ENCODE measurements at regions not wholly inside any gene's neighbourhood (a gene's known extent, or its start where the extent isn't known, plus 50 kb on each side); places are given as distances from the start of the nearest gene placed in this dataset.

DNA sequence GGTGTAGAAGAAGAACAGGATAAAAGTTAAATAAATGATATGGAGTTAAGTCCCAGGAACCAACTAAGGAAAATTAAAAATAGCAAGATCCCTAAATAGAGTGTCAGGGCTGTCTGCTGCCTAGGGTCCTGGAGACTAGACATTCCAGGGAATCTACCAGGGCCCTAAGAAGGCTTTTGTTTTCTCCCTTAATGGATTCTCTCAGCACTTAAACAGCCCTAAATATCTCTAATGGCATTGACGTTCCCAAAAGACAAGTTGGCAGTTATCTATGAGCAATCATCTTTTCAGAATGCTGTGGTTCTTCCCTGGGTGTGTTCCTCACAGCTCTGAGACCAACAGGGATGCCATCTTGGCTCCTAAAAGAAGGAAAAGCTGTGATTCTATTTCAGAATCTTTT is 616.3 kb downstream of the EPHA4 start:
- no peaks in the 10 kb centered on the region for H3K27me3 ChIP-seq (ENCODE audit: low read depth)
- DNase-seq: no peak
- intact Hi-C loops (cut with micrococcal nuclease): no loop called here

DNA sequence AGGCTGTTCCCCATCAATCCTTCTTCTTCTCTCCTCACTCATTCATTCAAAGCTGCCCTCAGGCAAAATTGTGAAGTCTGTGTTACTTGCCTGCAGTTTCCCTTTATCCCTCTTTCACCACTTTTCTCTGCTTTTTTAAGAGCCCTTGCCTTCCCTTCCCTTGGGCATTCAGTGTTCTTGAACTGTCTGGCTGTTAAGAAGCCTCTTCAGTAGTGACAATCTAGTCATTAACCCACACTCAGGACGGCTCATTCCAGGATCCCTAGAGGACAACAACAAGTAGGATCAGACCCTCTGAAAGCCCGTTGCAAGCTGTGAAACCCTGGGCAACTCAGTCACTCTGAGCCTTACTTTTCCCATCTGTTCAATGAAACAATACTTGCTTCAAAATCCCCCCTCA is 615.7 kb downstream of the EPHA4 start:
- Histone ChIP-seq H3K36me3 (no peaks in the 10 kb centered on the region), H3K4me3 (no peak overlapping the region), H3K4me1 (peaks cover 40% of the 10 kb centered on the region), H3K9me3 (replicated peaks) (no peaks in the 10 kb centered on the region), H3K27me3 (ENCODE audit: low read depth) (no peaks in the 10 kb centered on the region), H3K27ac (replicated peaks) (no peak overlapping the region)
- no peak for DNase-seq
- intact Hi-C loops (cut with micrococcal nuclease): no loop called here
- TF ChIP-seq, protein P1, sequence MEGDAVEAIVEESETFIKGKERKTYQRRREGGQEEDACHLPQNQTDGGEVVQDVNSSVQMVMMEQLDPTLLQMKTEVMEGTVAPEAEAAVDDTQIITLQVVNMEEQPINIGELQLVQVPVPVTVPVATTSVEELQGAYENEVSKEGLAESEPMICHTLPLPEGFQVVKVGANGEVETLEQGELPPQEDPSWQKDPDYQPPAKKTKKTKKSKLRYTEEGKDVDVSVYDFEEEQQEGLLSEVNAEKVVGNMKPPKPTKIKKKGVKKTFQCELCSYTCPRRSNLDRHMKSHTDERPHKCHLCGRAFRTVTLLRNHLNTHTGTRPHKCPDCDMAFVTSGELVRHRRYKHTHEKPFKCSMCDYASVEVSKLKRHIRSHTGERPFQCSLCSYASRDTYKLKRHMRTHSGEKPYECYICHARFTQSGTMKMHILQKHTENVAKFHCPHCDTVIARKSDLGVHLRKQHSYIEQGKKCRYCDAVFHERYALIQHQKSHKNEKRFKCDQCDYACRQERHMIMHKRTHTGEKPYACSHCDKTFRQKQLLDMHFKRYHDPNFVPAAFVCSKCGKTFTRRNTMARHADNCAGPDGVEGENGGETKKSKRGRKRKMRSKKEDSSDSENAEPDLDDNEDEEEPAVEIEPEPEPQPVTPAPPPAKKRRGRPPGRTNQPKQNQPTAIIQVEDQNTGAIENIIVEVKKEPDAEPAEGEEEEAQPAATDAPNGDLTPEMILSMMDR (IDR thresholded peaks at IDR 0.05; ENCODE audit: borderline replicate concordance): no peak

More for the DNA sequence above, 616.3 kb downstream of the EPHA4 start:
- H3K4me1 ChIP-seq: peaks cover 33% of the 10 kb centered on the region
- H3K36me3 ChIP-seq: no peaks in the 10 kb centered on the region
- H3K9me3 ChIP-seq (replicated peaks): no peaks in the 10 kb centered on the region
- TF ChIP-seq, protein P1 (IDR thresholded peaks at IDR 0.05; ENCODE audit: borderline replicate concordance): no peak
- H3K27ac ChIP-seq (replicated peaks): no peak overlapping the region
- no peak overlapping the region for H3K4me3 ChIP-seq

DNA sequence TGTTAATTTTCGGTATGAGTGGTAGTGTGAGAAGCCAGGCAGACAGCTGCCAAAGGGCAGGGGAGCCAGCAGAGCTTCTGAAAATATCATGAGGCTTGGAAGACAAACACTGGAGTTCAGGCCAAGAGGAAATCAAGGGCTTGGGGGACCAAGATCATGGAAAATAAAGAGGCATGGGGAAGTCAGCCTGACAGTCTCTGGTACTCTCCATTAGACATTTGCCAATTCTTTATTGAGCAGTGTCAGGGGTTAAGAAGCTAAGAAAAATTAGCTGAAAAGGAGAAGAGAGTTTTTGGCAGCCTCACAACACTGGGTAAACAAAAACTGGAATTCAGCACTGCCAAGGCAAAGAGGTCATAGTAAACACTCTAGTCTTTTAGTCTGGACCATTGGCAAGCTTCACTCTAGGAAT is 612.7 kb downstream of the EPHA4 start:
- H3K9me3 ChIP-seq (replicated peaks): no peaks in the 10 kb centered on the region
- no peak overlapping the region for H3K4me3 ChIP-seq
- peak; percentile 23 for DNase-seq
- TF ChIP-seq, protein P1 (IDR thresholded peaks at IDR 0.05; ENCODE audit: borderline replicate concordance): no peak
- no peaks in the 10 kb centered on the region for H3K27me3 ChIP-seq (ENCODE audit: low read depth)
- peaks cover 55% of the 10 kb centered on the region for H3K4me1 ChIP-seq
- intact Hi-C loops (cut with micrococcal nuclease): no loop called here
- H3K36me3 ChIP-seq: no peaks in the 10 kb centered on the region
- H3K27ac ChIP-seq (replicated peaks): peak overlapping the region; percentile 34

DNA sequence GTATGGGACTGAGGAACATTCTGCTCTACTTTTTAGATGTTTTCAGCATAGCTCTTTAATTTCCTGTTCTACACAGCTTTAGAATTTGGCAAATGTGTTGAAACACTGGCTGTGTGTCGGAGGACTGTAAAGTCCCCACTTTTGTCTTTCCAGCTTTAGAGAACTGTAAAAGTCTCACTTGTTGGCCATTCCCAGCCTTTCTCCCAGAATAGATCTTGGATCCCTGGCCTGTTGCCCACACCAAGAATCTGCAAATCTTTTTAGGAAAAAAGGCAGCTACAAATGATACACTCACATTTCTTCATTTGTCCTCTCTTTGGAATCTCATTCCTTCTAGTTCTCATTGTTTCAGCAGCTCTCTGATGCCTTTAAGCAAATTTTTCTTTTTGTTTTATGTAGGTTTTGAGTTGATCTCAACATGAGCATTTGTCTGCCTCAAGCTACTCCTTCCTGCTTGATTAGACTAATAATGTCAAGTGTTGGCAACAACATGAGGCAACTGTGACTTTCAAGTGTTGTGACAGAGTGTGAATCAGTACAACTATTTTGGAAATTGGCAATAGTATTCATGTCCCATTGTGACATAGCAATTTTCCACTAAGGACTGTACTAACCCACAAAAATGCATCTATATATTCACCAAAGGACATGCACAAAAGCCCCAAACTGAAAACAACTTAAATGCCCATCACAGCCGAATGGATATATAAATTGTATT is 610.8 kb downstream of the EPHA4 start:
- H3K27me3 ChIP-seq (ENCODE audit: low read depth): no peaks in the 10 kb centered on the region
- TF ChIP-seq, protein P1 (IDR thresholded peaks at IDR 0.05; ENCODE audit: borderline replicate concordance): no peak
- peaks cover 55% of the 10 kb centered on the region for H3K4me1 ChIP-seq
- DNase-seq: no peak
- H3K27ac ChIP-seq (replicated peaks): no peak overlapping the region
- H3K9me3 ChIP-seq (replicated peaks): no peaks in the 10 kb centered on the region
- no peak overlapping the region for H3K4me3 ChIP-seq
- intact Hi-C loops (cut with micrococcal nuclease): no loop called here
- H3K36me3 ChIP-seq: no peaks in the 10 kb centered on the region

DNA sequence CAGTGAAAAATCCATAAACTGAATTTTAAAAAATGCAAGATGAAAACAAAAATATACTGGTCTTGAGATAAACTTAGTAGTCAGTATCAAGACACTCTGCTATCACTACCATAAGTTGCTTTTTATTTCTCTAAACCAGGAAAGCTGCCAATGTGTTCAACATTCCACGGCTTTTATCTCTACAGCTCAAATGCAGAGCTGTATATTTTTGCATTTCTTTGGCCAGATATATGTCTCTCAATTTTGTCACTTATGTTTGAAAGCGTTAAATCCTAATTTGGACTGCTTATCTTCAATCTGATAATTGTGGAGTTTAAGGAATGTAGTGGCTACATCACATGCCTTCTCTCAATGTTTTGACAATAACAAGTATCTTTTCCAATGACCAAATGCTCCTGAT is 609.5 kb downstream of the EPHA4 start:
- TF ChIP-seq, protein P1 (IDR thresholded peaks at IDR 0.05; ENCODE audit: borderline replicate concordance): no peak
- Histone ChIP-seq H3K27me3 (ENCODE audit: low read depth) (no peaks in the 10 kb centered on the region), H3K4me1 (peaks cover 52% of the 10 kb centered on the region), H3K27ac (replicated peaks) (no peak overlapping the region), H3K36me3 (no peaks in the 10 kb centered on the region), H3K4me3 (no peak overlapping the region), H3K9me3 (replicated peaks) (no peaks in the 10 kb centered on the region)
- intact Hi-C loops (cut with micrococcal nuclease): no loop called here
- no peak for DNase-seq
